ENCODE measurements at regions not wholly inside any gene's neighbourhood (a gene's known extent, or its start where the extent isn't known, plus 50 kb on each side); places are given as distances from the start of the nearest gene placed in this dataset.

DNA sequence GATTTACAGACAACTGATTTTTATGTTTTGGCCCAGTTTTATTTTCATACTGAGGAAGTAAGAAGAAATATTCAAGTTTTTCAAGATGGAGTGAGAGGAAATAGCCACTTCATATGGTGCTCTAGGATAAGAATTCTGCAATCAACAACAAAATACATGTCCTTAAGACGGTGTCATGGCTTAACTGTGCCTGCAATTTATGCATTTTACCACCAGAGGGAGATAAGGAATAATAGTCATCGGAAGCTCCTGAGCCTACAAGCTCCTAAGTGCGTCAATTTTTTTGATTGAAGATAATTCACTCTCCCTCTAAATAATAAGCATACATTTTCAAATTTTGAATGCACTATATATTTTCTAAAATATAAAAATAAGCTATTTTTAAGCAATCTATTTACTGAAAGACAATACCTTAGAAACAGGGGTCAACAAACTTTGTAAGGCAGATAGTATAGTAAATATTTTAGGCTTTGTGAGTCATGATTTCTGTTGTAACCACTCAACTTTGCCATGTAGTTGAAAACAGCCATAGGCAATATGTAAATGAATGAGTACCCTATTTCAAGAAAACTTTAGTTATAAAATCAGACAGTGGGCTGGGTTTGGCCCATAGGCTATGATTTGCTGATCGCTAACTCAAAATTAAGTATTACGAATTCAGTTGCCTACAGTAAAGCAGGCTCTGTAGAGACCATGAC is 230.9 kb upstream of the DTNBP1 start:
- no peak overlapping the region for H2BK20ac ChIP-seq (ENCODE audit: low read depth, low read length, poor library complexity, severe bottlenecking)
- no peak overlapping the region for H2BK120ac ChIP-seq (ENCODE audit: low read depth, low read length, poor library complexity, severe bottlenecking)
- H4K5ac ChIP-seq (ENCODE audit: insufficient read length, low read depth, low read length) = no peak overlapping the region
- WGBS (ENCODE audit: extremely low coverage, insufficient read length, low lambda C conversion rate) = no CpG with 5 or more reads among the region's 5 CpGs
- H2BK15ac ChIP-seq (ENCODE audit: low read depth, low read length) = no peak overlapping the region
- H3K23me2 ChIP-seq (ENCODE audit: insufficient read length, low read depth, low read length, poor library complexity, severe bottlenecking) = no peaks in the 10 kb centered on the region
- Mint-ChIP-seq H3K4me1 (peaks cover 42 to 47% of the 10 kb centered on the region in 2 experiments), H3K27me3 (ENCODE audit: low read depth) (no peaks in the 10 kb centered on the region), H3K9me3 (peaks cover 2 to 6% of the 10 kb centered on the region in 2 experiments; a peak in 4 of 5 replicates), H3K27ac (peak overlapping the region; percentile 16 to 97 (median 95); a peak in 4 of 7 replicates), H3K36me3 (ENCODE audit: insufficient read depth in 1 of 3, low read depth in 3 of 3) (peaks cover 1 to 9% (median 4%) of the 10 kb centered on the region in 3 experiments; a peak in 4 of 7 replicates), H3K4me3 (no peak overlapping the region)
- H3K4ac ChIP-seq (ENCODE audit: low read depth, low read length) = no peak overlapping the region
- no peak overlapping the region for H2AK5ac ChIP-seq (ENCODE audit: insufficient read length, low read length)
- H3K9me3 ChIP-seq (ENCODE audit: control insufficient read depth, low read depth, low read length) = no peaks in the 10 kb centered on the region
- H3K27me3 ChIP-seq (ENCODE audit: insufficient read depth, low read length) = no peaks in the 10 kb centered on the region
- H2BK5ac ChIP-seq (ENCODE audit: insufficient read length, low read length) = no peak overlapping the region
- no peak overlapping the region for H3K14ac ChIP-seq (ENCODE audit: insufficient read depth, low read length)
- H3K23ac ChIP-seq (ENCODE audit: insufficient read length, low read depth, low read length) = no peak overlapping the region
- no peaks in the 10 kb centered on the region for H4K20me1 ChIP-seq (ENCODE audit: control insufficient read depth, insufficient read depth, insufficient read length)
- peaks cover 9% of the 10 kb centered on the region for H3K4me1 ChIP-seq (ENCODE audit: insufficient read depth, low read length)
- H3K18ac ChIP-seq (ENCODE audit: insufficient read length, low read depth, low read length) = peak overlapping the region; percentile 68
- H3K56ac ChIP-seq (ENCODE audit: insufficient read length, low read depth, low read length) = no peak overlapping the region
- H3K27ac ChIP-seq (ENCODE audit: insufficient read length, low read depth, low read length) = peak overlapping the region; percentile 62
- no peak overlapping the region for H3T11ph ChIP-seq (ENCODE audit: low read length)
- H3K4me2 ChIP-seq (ENCODE audit: insufficient read depth, insufficient read length, low read length) = no peak overlapping the region
- no peak overlapping the region for H4K8ac ChIP-seq (replicated peaks; ENCODE audit: insufficient read length, low read depth, low read length)
- H4K91ac ChIP-seq (ENCODE audit: insufficient read length, low read depth, low read length) = no peak overlapping the region
- H3K79me1 ChIP-seq (ENCODE audit: insufficient read depth, low read depth, low read length, poor library complexity, severe bottlenecking) = no peaks in the 10 kb centered on the region
- no peak overlapping the region for H3K9ac ChIP-seq (ENCODE audit: extremely low read depth, insufficient read length, low read length)
- no peak for DNase-seq
- H2AFZ ChIP-seq (ENCODE audit: low read length) = no peak overlapping the region
- TF ChIP-seq, protein P1, sequence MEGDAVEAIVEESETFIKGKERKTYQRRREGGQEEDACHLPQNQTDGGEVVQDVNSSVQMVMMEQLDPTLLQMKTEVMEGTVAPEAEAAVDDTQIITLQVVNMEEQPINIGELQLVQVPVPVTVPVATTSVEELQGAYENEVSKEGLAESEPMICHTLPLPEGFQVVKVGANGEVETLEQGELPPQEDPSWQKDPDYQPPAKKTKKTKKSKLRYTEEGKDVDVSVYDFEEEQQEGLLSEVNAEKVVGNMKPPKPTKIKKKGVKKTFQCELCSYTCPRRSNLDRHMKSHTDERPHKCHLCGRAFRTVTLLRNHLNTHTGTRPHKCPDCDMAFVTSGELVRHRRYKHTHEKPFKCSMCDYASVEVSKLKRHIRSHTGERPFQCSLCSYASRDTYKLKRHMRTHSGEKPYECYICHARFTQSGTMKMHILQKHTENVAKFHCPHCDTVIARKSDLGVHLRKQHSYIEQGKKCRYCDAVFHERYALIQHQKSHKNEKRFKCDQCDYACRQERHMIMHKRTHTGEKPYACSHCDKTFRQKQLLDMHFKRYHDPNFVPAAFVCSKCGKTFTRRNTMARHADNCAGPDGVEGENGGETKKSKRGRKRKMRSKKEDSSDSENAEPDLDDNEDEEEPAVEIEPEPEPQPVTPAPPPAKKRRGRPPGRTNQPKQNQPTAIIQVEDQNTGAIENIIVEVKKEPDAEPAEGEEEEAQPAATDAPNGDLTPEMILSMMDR (conservative IDR thresholded peaks at IDR 0.05) = peak; percentile 91
- no peak overlapping the region for H2BK12ac ChIP-seq (ENCODE audit: insufficient read length, low read depth, low read length)
- H3K79me2 ChIP-seq (ENCODE audit: insufficient read depth, low read length) = no peaks in the 10 kb centered on the region
